ENCODE measurements at regions not wholly inside any gene's neighbourhood (a gene's known extent, or its start where the extent isn't known, plus 50 kb on each side); places are given as distances from the start of the nearest gene placed in this dataset.
"Not testable (repeated sequence)": the region's sequence is repeated elsewhere in the genome, so short reads cannot be mapped to it uniquely, and the experiment has no call there.

DNA sequence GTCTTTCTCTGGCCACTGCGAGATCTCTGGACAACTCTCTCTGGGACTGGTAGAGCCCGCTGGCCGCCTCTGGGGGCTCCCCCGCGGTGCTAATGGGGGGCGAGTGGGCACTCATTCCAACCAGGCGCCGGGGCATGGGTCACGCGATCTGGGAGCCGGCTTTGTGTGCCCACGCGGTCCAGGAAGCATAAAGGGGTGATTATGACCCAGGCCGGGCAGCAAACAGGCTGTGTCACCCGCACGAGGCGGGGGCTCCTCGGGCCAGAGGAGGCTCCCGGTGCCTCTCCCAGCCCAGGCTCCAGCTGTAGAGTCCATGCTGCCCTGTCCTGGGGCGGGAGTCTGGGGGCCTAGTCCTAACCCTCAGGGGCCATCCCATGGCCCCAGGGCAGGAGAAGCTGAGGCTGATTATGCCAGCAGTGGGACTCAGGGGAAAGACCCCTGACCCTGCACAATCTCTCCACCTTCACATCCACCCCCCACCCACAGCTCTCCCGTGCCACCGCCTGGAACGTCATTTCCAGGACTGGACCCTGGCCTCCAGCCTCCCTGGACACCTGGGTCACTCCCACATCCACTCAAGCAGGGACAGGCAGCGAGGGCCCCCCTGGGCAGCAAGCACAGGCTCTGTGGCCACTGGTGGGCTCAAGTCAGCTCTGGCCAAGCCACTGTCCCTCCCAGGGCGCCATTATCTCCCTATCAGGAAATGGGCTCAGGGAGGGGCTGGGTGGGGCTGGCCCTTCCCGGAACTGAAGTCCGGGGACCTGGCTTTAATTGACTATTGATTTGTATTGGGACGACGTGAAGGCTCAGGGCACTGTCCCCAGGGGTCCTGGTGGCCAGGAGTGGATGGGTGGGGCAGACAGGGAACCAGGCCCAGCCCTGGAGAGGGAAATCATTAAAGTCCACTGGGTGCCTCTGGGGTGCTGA lies 50.0 kb downstream of the PTPRS start:
- DNase-seq (ENCODE audit: low read depth), result no peak

GRCh38 chr19:5289060-5289990 lies 51.3 kb downstream of the PTPRS start:
- DNase-seq (ENCODE audit: low read depth), result no peak

DNA sequence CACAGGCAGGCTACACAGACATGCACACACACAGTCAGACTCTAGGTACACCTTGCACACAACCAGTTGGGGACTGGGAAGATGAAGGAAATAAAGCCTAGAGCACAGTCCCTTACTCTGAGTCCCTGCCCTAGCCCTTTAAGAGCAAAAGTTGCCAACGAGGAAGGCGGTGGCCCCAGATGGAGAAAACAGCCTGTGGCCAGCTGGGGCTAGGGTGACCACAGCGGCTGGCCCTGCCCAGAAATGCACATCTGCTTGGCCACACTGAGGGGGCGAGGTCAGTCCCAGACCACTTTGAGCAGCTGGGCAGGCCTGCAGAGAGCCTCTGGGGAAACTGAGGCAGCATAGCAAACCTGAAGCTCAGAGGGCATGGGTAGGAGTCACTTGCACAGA lies 52.3 kb downstream of the PTPRS start:
- DNase-seq (ENCODE audit: low read depth), result no peak

- DNase-seq (ENCODE audit: low read depth), result no peak
These were observed 53.5 kb downstream of the PTPRS start for GRCh38 chr19:5287066-5287465.

- DNase-seq (ENCODE audit: low read depth), result no peak
These were observed 54.1 kb downstream of the PTPRS start for GRCh38 chr19:5286465-5287029.

- no peak for DNase-seq (ENCODE audit: low read depth)
These were observed 54.7 kb downstream of the PTPRS start for GRCh38 chr19:5285955-5286354.

DNA sequence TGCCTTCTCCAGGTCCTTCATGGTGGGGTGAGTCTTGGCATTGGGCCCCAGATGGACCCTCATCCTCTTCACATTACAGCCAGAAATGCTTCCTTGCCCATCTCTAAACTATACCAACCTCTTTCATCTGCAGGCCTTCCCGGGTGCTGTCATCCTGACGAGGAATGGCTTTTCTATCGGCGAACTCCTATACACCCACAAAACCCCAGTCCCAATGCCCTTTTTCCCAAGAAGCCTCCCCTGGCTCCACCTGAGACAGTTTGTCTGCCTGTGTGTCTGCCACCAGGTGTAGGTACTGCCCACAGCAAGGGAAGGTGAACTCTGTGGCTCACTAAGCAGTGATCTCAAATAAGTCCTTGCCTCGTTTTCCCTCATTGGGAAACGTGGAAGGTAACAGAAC lies 55.3 kb downstream of the PTPRS start:
- no peak for DNase-seq (ENCODE audit: low read depth)

- no peak for DNase-seq (ENCODE audit: low read depth)
These were observed 57.7 kb downstream of the PTPRS start for GRCh38 chr19:5282901-5283300.

- DNase-seq (ENCODE audit: low read depth), result no peak
These were observed 59.0 kb downstream of the PTPRS start for GRCh38 chr19:5281588-5281987.

GRCh38 chr19:5275668-5276067 lies 64.9 kb downstream of the PTPRS start:
- DNase-seq (ENCODE audit: low read depth), result not testable (repeated sequence)

- DNase-seq (ENCODE audit: low read depth), result no peak
These were observed 66.8 kb downstream of the PTPRS start for GRCh38 chr19:5273782-5274181.

DNA sequence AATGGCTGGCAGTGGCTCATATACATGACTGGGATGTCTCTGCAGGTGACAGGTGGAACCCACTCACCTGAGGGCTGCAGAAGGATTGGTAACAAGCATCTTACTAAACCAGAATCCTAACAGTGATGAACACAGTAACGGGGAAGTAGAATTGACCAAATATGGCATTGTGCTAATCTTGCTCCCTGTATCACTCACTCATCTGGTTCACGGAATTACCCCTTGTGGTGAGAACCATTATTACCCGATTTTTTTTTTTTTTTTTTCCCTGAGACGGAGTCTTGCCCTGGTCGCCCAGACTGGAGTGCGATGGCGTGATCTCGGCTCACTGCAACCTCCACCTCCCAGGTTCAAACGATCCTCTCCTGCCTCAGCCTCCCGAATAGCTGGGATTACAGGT lies 69.5 kb downstream of the PTPRS start:
- DNase-seq (ENCODE audit: low read depth), result no peak

GRCh38 chr19:5269926-5270325 lies 70.7 kb downstream of the PTPRS start:
- no peak for DNase-seq (ENCODE audit: low read depth)

DNA sequence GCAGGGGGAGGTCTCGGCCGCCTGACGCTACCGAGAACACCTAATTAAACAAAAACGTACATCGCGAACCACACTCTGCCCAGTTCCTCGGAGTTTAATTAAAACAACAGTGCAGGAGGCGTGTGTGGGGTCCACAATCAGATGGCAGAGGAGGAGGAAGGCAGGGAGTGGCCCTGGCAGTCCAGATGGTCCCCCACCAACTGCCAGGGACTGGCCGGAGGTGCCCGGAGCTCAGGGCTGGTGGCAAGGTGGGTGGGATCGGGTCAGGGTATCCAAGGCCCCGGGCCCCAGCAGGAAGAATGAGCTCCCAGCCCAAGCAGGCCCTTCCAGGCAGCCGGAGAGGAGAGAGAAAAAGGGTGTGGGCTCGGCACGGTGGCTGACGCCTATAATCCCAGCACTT lies 71.3 kb downstream of the PTPRS start:
- DNase-seq (ENCODE audit: low read depth), result no peak

- no peak for DNase-seq (ENCODE audit: low read depth)
These were observed 71.8 kb downstream of the PTPRS start for GRCh38 chr19:5268801-5269200.

DNA sequence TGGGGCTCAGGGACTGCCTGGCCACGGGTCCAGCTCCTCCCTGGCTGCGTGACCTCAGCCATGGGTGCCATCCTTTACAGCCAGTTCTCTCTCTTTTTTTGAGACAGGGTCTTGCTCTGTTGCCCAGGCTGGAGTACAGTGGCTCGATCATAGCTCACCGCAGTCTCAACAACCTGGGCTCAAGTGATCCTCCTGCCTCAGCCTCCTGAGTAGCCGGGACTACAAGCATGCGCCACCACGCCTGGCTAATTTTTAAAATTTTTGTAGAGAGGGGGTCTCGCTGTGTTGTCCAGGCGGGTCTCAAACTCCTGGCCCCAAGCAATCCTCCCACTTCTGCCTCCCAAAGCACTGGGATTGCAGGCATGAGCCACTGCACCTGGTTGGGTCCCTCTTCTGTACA lies 75.4 kb downstream of the PTPRS start:
- DNase-seq (ENCODE audit: low read depth), result no peak

DNA sequence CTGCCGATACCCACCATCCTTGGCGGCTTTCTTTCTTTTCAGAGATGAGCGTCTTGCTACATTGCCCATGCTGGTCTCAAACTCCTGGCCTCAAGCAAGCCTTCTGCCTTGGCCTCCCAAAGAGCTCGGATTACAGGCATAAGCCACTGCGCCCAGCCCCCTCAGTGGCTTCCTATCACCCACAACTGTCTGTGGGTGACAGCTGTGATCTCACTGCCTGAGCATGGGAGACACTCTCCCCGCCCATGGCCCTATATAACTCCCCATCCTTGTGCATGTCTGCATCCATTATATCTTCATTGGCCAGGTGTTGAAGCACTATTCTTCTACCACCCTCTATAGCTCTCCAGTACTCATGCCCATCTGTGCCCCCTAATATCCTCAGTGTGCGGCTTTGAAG lies 76.2 kb downstream of the PTPRS start:
- no peak for DNase-seq (ENCODE audit: low read depth)

DNA sequence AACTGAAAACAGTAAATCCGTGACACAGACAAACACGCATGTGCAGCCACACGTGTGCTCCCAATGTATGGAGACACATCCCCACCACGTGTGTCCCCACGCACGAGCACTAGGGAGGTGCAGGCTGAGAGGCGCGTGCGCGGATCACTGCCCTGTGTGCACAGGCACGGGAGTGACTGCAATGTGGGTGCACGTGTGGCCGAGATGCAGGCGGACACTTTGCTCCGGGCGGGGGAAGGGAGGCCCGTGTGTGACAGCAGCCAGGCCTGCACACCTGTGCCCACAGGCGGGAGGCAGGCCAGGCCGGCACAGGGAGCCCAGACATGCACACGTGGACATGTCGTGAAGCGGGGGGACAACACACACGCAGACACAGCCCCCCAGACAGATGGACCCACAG lies 77.0 kb downstream of the PTPRS start:
- no peak for DNase-seq (ENCODE audit: low read depth)

- no peak for DNase-seq (ENCODE audit: low read depth)
These were observed 77.9 kb downstream of the PTPRS start for GRCh38 chr19:5262721-5263120.

- no peak for DNase-seq (ENCODE audit: low read depth)
These were observed 79.3 kb downstream of the PTPRS start for GRCh38 chr19:5261156-5261890.

- no peak for DNase-seq (ENCODE audit: low read depth)
These were observed 80.1 kb downstream of the PTPRS start for GRCh38 chr19:5260381-5260967.

Data from Daoy (cell line).